ENCODE measurements at regions not wholly inside any gene's neighbourhood (a gene's known extent, or its start where the extent isn't known, plus 50 kb on each side); places are given as distances from the start of the nearest gene placed in this dataset.

DNA sequence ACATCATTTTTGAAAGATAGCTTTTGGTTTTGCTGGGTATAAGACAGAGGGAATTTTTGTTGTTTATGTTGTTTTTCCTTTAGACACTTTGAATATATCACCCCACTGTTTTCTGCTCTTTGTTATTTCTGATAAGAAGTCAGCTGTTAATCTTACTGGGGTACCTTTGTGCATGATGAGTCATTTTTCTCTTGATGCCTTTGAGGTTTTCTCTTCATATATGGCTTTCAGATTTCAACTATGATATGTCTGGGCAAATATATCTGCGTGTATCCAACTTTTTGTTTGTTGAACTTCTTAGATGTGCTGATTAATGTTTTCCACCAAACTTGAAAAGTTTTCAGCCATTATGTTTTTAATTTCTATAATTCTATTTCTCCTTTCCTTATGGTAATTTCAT, 208.6 kb upstream of the TMEM72 start:
- DNase-seq (ENCODE audit: low read depth): no peak
- TF ChIP-seq, protein P1, sequence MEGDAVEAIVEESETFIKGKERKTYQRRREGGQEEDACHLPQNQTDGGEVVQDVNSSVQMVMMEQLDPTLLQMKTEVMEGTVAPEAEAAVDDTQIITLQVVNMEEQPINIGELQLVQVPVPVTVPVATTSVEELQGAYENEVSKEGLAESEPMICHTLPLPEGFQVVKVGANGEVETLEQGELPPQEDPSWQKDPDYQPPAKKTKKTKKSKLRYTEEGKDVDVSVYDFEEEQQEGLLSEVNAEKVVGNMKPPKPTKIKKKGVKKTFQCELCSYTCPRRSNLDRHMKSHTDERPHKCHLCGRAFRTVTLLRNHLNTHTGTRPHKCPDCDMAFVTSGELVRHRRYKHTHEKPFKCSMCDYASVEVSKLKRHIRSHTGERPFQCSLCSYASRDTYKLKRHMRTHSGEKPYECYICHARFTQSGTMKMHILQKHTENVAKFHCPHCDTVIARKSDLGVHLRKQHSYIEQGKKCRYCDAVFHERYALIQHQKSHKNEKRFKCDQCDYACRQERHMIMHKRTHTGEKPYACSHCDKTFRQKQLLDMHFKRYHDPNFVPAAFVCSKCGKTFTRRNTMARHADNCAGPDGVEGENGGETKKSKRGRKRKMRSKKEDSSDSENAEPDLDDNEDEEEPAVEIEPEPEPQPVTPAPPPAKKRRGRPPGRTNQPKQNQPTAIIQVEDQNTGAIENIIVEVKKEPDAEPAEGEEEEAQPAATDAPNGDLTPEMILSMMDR (IDR thresholded peaks at IDR 0.05; ENCODE audit: low read depth, low read length, missing control alignments): no peak
- H3K4me3 ChIP-seq (ENCODE audit: low read depth, low read length): no peak overlapping the region

DNA sequence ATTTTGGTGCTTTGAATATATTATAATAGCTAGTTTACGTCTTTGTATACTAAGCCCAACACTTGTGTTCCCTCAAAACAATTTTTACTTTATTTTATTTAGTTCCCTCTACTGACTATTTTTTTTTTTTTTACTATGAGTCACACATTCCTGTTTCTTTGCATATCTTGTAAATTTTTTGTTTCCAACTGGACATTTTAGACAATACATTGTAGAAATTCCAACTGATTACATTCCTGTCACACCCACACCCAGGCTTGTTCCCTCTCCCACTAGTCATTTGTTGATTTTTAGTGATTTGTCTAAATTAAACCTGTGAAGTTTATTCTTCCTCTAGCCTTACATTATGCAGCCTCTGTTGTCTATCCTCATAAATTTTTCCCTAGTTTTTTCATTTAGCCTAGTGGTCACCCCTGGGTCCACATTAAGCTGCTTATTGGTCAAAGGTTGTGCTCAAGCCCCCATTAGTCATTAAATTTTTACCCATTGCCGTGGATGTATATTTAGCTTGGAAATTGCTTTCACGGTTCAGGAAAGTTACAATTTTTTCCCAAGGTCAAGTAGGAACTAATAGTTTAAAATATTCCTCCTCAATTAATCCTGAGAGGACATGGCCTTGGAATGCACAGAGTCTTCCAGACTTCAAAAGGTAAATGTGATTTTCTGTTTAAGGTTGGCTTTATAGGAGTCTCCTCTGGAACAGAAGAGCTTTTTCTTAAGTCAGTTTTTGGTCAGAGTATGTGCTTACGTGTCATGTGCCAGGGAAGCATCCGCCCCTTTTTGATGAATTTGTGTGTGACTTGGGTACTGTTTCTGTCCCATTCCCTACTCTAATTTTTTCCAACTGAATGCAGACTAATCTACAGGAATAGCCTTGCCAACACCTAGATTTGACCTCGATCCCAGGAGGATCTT, 207.6 kb upstream of the TMEM72 start:
- TF ChIP-seq, protein P1 (IDR thresholded peaks at IDR 0.05; ENCODE audit: low read depth, low read length, missing control alignments): no peak
- no peak for DNase-seq (ENCODE audit: low read depth)
- no peak overlapping the region for H3K4me3 ChIP-seq (ENCODE audit: low read depth, low read length)

DNA sequence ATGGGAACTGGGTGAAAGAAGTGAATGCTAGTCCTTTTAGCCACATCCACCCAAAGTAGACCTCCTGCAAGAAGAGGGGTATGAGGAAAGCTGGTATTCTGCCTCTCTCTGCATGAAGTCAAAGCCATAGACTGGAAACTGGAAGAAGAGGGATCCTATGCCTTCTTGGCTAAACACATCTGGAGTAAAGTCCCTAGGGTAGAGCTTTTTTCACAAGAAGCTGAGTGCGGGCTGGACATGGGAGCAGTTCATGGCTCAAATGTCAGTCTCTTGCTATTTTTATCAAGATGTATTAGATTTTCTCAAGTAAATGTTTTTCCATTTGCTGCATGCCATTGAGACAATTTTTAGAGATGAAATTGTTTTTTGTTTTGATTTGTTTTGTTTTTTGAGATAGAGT, 206.5 kb upstream of the TMEM72 start:
- H3K4me3 ChIP-seq (ENCODE audit: low read depth, low read length): no peak overlapping the region
- TF ChIP-seq, protein P1 (IDR thresholded peaks at IDR 0.05; ENCODE audit: low read depth, low read length, missing control alignments): no peak
- no peak for DNase-seq (ENCODE audit: low read depth)

DNA sequence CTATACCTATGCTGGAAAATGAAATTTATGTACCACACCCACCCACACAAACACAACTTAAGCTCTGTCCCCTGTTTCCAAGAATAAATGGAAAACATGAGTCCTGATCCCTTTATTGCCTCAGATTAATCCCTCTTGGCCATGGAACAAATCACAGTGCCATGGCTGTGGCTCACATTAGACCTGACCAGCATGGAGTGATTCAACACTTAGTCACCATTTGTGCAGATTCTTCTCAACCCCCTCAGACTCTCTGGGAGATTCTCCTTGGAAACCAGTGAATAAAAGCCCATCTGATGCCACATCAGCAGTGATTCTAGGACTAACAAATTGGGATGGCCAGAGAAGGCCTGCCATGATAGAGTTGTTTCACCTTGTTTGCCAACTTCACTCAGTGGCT, 204.4 kb upstream of the TMEM72 start:
- TF ChIP-seq, protein P1 (IDR thresholded peaks at IDR 0.05; ENCODE audit: low read depth, low read length, missing control alignments): no peak
- no peak overlapping the region for H3K4me3 ChIP-seq (ENCODE audit: low read depth, low read length)
- DNase-seq (ENCODE audit: low read depth): no peak

DNA sequence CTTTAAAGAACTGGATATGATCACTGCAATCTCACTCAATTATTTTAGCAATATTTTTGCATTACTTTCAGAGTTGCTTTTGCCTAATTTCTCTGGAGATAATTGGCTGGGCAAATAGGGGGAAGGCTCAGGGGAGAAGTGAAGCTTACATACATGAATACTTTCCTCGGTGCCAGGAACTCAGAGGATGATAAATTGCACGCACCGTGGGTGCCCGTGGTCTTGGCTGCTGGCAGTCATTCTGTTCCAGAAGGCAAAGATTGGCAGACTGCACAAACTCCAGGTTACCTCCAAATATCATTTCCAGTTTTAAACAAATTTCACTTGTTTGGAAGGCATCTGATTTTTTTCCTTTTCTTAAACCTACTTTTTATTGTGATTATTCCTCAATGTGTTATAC, 197.8 kb upstream of the TMEM72 start:
- no peak for DNase-seq (ENCODE audit: low read depth)
- no peak overlapping the region for H3K4me3 ChIP-seq (ENCODE audit: low read depth, low read length)
- TF ChIP-seq, protein P1 (IDR thresholded peaks at IDR 0.05; ENCODE audit: low read depth, low read length, missing control alignments): no peak

DNA sequence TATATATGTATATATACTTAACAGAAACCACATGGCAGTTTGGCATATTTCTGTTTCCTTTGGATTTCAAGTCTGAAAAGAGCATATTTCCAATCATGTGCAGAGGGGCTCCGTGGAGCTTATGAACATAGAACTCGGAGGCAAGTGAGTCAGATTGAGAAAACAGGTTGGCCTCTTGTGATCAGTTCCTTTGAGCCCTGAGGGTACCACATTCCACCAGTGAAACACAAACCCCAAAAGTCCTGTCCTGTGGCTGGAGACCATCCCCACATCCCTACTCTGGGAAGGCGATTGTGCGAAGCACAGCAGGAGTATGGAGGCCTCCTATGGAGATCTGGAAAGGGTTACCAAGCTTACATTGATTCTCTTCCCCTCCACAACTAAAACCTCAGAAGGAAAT, 196.7 kb upstream of the TMEM72 start:
- no peak overlapping the region for H3K4me3 ChIP-seq (ENCODE audit: low read depth, low read length)
- TF ChIP-seq, protein P1 (IDR thresholded peaks at IDR 0.05; ENCODE audit: low read depth, low read length, missing control alignments): no peak
- DNase-seq (ENCODE audit: low read depth): no peak

DNA sequence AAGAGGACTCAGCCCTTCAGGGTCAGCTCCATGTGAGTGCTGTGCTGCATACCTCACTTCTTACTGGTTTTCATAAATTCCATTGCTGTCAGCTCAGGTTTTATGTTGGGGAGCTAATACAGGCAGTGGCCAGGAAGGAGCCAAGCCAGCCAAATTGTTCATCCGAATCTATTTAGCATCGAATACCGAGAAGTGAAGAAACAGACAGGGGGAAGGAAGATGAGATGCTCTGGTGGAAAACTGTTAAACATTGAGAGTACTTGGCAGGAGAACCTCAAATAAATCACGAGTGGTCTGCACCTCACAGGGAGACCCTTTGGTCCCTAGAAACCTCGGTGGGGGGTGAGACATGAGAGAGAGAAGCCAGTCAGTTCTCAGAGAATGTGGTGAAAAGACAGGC, 196.0 kb upstream of the TMEM72 start:
- DNase-seq (ENCODE audit: low read depth): no peak
- TF ChIP-seq, protein P1 (IDR thresholded peaks at IDR 0.05; ENCODE audit: low read depth, low read length, missing control alignments): no peak

More for the DNA sequence above, 196.0 kb upstream of the TMEM72 start:
- no peak overlapping the region for H3K4me3 ChIP-seq (ENCODE audit: low read depth, low read length)

Data from GM12864 (cell line).